Skeletal muscle satellite cell (primary cell): ENCODE measurements at regions not wholly inside any gene's neighbourhood (a gene's known extent, or its start where the extent isn't known, plus 50 kb on each side); places are given as distances from the start of the nearest gene placed in this dataset.

Source experiments
- H3K27me3 ChIP-seq: 2 replicates; pipeline ENCODE4 v1.7.0; 2013; ENCODE audit warnings: low read length; ENCODE audit not compliant: control insufficient read depth, insufficient read depth
- H3K36me3 ChIP-seq: 2 replicates; pipeline ENCODE4 v1.7.0; 2013; ENCODE audit warnings: mild to moderate bottlenecking, control low read depth, low read length; ENCODE audit not compliant: insufficient read depth
- H3K4me1 ChIP-seq: 2 replicates; pipeline ENCODE4 v1.7.0; 2013; ENCODE audit warnings: low read length; ENCODE audit not compliant: control insufficient read depth, insufficient read depth
- H3K4me2 ChIP-seq: 2 replicates; pipeline ENCODE4 v1.7.0; 2013; ENCODE audit warnings: mild to moderate bottlenecking, low read length
- H3K4me3 ChIP-seq: 2 replicates; pipeline ENCODE4 v1.7.0; 2013; ENCODE audit warnings: low read length
- H3K9ac ChIP-seq: 2 replicates; pipeline ENCODE4 v1.7.0; 2013; ENCODE audit warnings: mild to moderate bottlenecking, low read depth, low read length, moderate library complexity
- H3K9me3 ChIP-seq: replicated peaks from 2 replicates; pipeline ENCODE4 v1.7.0; 2013; ENCODE audit warnings: mild to moderate bottlenecking, control low read depth, low read length

DNA sequence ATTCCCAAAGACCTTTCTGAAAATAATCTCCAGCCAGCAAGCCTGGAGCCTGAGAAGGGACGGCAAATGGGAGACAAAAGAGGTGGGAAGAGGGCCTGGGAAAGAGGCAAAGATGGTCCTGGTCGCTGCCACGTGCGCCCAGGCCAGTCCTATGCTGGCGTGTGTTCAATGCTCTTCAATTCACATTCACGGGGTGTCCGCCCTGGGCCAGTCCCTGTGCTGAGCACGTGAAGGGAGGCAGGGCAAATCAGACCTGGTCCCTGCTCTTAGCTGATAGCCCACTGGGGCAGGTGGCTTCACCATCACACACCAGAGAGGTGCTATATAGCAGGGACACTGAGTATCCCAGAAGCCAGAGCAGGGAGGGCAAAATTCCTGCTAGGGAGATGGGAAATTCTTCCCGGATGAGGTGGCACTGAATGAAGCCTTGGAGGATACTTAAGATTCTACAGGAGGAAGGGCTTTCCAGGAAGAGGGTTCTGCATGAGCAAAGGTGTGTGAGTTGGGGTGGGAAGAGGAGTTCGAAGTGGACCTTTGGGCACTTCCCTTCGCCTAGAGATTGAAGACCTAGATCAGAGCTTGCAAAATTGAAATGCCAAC, 148.2 kb downstream of the CHST1 start:
- Histone ChIP-seq H3K4me2 (no peak overlapping the region), H3K9ac (no peak overlapping the region), H3K36me3 (no peaks in the 10 kb centered on the region), H3K9me3 (no peaks in the 10 kb centered on the region), H3K27me3 (peaks cover 13% of the 10 kb centered on the region), H3K4me3 (no peak overlapping the region), H3K4me1 (no peaks in the 10 kb centered on the region)

DNA sequence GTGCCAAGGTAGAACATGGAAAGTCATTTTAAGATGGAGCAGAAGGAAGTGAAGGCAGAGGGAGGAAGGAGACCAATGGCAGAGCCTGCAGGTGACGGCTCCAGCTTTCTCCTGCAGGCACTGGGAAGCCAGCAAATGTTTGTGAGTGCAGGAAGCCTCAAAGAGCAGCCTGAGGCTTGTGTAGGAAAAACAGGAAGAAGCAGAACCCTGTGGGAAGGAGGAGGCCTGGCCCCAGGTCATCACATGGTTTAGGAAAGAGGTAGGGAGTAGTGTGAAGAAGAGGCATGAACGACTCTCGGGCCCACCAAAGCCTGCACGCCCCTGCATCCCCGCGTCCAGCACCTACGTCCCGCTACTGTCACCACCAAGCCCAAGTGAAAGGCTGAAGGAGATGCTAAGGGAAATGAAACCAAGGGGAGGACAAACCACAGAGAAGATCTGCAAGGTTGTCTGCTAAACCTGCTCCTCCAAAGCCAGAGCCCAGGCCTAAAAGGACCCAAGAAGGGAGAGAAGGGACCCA, 151.5 kb downstream of the CHST1 start:
- no peaks in the 10 kb centered on the region for H3K9me3 ChIP-seq
- peaks cover 23% of the 10 kb centered on the region for H3K27me3 ChIP-seq
- H3K4me3 ChIP-seq, result no peak overlapping the region
- H3K9ac ChIP-seq, result no peak overlapping the region
- no peak overlapping the region for H3K4me2 ChIP-seq
- H3K4me1 ChIP-seq, result no peaks in the 10 kb centered on the region
- no peaks in the 10 kb centered on the region for H3K36me3 ChIP-seq

- no peaks in the 10 kb centered on the region for H3K4me1 ChIP-seq
- no peaks in the 10 kb centered on the region for H3K9me3 ChIP-seq
- H3K27me3 ChIP-seq, result peaks cover 21% of the 10 kb centered on the region
- H3K4me2 ChIP-seq, result no peak overlapping the region
- H3K4me3 ChIP-seq, result no peak overlapping the region
- H3K9ac ChIP-seq, result no peak overlapping the region
- H3K36me3 ChIP-seq, result no peaks in the 10 kb centered on the region
These were observed 152.8 kb downstream of the CHST1 start for GRCh38 chr11:45512471-45513148.

GRCh38 chr11:45511566-45511965, 153.9 kb downstream of the CHST1 start:
- no peaks in the 10 kb centered on the region for H3K4me1 ChIP-seq
- H3K9me3 ChIP-seq, result no peaks in the 10 kb centered on the region
- no peak overlapping the region for H3K9ac ChIP-seq
- no peak overlapping the region for H3K4me3 ChIP-seq
- no peaks in the 10 kb centered on the region for H3K36me3 ChIP-seq
- peaks cover 21% of the 10 kb centered on the region for H3K27me3 ChIP-seq
- no peak overlapping the region for H3K4me2 ChIP-seq

GRCh38 chr11:45507916-45508315, 157.5 kb downstream of the CHST1 start:
- H3K9me3 ChIP-seq, result no peaks in the 10 kb centered on the region
- H3K9ac ChIP-seq, result no peak overlapping the region
- no peak overlapping the region for H3K4me2 ChIP-seq
- H3K27me3 ChIP-seq, result peaks cover 25% of the 10 kb centered on the region
- no peaks in the 10 kb centered on the region for H3K4me1 ChIP-seq
- no peaks in the 10 kb centered on the region for H3K36me3 ChIP-seq
- no peak overlapping the region for H3K4me3 ChIP-seq

DNA sequence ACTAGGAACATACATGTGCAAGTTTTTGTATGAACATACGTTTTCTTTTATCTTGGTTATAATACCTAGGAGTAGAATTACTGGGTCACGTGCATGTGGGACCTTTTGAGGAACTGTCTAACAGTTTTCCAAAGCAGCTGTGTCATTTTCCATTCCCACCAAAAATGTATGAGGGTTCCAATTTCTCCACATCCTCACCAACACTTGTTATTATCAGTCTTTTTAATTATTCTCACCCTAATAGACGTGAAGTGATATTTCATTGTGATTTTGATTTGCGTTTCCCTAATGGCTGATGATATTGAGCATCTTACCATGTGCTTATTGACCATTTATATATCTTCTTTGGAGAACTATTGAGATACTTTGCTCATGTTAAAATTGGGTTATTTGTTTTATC, 162.1 kb downstream of the CHST1 start:
- Histone ChIP-seq H3K9me3 (no peaks in the 10 kb centered on the region), H3K9ac (no peak overlapping the region), H3K4me2 (no peak overlapping the region), H3K27me3 (peaks cover 24% of the 10 kb centered on the region), H3K4me3 (no peak overlapping the region), H3K36me3 (no peaks in the 10 kb centered on the region), H3K4me1 (no peaks in the 10 kb centered on the region)

DNA sequence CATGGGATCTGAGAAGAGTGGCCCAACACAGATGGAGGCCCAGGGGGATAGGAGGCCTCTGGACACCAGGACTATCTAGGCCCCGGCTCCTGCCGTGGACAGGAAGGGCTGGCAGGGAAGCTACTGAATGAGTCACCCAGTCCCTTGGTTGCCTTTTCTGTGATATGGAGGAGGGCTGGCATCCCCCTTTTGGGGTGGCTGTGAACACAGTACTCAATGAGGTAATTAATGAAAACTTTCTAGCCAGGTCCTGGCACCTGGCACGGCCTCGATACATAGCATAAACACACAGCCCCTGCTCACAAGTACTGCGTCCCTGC, 163.2 kb downstream of the CHST1 start:
- H3K4me3 ChIP-seq, result no peak overlapping the region
- H3K4me2 ChIP-seq, result no peak overlapping the region
- H3K27me3 ChIP-seq, result peaks cover 28% of the 10 kb centered on the region
- no peaks in the 10 kb centered on the region for H3K36me3 ChIP-seq
- H3K9me3 ChIP-seq, result no peaks in the 10 kb centered on the region
- H3K4me1 ChIP-seq, result no peaks in the 10 kb centered on the region
- no peak overlapping the region for H3K9ac ChIP-seq

- Histone ChIP-seq H3K4me1 (no peaks in the 10 kb centered on the region), H3K27me3 (peaks cover 28% of the 10 kb centered on the region), H3K4me2 (no peak overlapping the region), H3K9me3 (no peaks in the 10 kb centered on the region), H3K9ac (no peak overlapping the region), H3K4me3 (no peak overlapping the region), H3K36me3 (no peaks in the 10 kb centered on the region)
These were observed 163.8 kb downstream of the CHST1 start for GRCh38 chr11:45501392-45502225.

GRCh38 chr11:45500451-45500850, 165.0 kb downstream of the CHST1 start:
- no peaks in the 10 kb centered on the region for H3K9me3 ChIP-seq
- H3K36me3 ChIP-seq, result no peaks in the 10 kb centered on the region
- no peak overlapping the region for H3K4me3 ChIP-seq
- peaks cover 30% of the 10 kb centered on the region for H3K27me3 ChIP-seq
- H3K4me2 ChIP-seq, result no peak overlapping the region
- H3K4me1 ChIP-seq, result no peaks in the 10 kb centered on the region
- H3K9ac ChIP-seq, result no peak overlapping the region

DNA sequence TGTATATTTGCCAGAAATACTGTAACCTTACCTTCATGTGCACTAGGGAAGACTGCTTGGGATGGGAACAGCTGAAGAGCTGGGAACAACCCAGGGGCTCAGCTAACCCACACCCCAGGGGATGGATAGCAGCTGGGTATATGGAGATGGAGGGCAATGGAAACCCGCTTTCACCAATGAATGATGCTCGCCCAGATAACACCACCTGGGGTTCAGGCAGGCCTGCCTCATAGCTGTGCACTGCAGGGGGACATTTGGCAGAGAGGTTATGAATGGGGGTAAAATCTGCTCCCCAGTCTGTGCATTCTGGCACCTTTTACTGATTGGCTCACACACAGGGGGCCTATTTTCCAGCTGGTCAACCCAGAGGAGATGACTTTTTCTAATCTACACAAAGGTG, 170.7 kb downstream of the CHST1 start:
- no peaks in the 10 kb centered on the region for H3K9me3 ChIP-seq
- H3K4me1 ChIP-seq, result no peaks in the 10 kb centered on the region
- peaks cover 55% of the 10 kb centered on the region for H3K27me3 ChIP-seq
- no peak overlapping the region for H3K4me3 ChIP-seq
- no peak overlapping the region for H3K4me2 ChIP-seq
- no peaks in the 10 kb centered on the region for H3K36me3 ChIP-seq
- no peak overlapping the region for H3K9ac ChIP-seq

DNA sequence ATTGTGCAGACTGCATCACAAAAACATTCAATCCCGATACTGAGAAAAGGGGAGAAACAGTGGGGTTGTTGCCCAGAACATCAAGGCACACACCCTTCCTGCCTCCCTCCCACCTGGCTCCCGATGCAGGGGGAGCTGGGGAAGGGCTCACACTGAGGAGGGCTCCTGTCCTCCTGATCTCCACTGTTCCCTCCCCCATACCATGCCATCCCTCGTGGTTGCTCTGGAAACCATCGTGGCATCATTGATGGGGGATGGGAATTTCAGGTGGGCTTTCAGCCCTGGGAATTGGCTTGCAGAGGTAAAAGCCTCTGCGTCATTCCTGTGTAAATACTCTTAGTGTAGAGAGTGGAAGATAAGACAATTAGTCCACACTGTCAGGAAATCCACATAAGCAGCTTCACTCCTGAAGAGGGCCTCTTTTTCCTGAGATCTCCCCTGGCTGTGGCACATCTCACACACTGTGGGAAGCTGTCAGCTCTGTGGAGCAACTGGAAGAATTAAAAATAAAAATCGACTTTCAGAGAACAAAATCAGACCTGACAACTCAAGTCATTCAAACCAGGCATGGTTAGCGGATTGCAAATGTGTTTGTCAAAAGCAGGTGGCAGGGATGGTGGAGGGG, 176.0 kb downstream of the CHST1 start:
- Histone ChIP-seq H3K4me3 (no peak overlapping the region), H3K4me1 (no peaks in the 10 kb centered on the region), H3K4me2 (no peak overlapping the region), H3K36me3 (no peaks in the 10 kb centered on the region), H3K27me3 (peaks cover 62% of the 10 kb centered on the region), H3K9me3 (no peaks in the 10 kb centered on the region), H3K9ac (no peak overlapping the region)
